ENCODE measurements at regions not wholly inside any gene's neighbourhood (a gene's known extent, or its start where the extent isn't known, plus 50 kb on each side); places are given as distances from the start of the nearest gene placed in this dataset.
"Not testable (repeated sequence)": the region's sequence is repeated elsewhere in the genome, so short reads cannot be mapped to it uniquely, and the experiment has no call there.

GRCh38 chr17:70375813-70376770, 206.8 kb downstream of the KCNJ2 start:
- DNase-seq, result no peak

- DNase-seq, result no peak
Measured at GRCh38 chr17:70377654-70378053, 208.3 kb downstream of the KCNJ2 start.

GRCh38 chr17:70378076-70378475, 208.7 kb downstream of the KCNJ2 start:
- DNase-seq, result no peak

- no peak for DNase-seq
Measured at GRCh38 chr17:70379945-70380344, 210.6 kb downstream of the KCNJ2 start.

GRCh38 chr17:70381916-70382315, 212.6 kb downstream of the KCNJ2 start:
- DNase-seq, result not testable (repeated sequence)

- DNase-seq, result no peak
Measured at GRCh38 chr17:70388326-70388725, 219.0 kb downstream of the KCNJ2 start.

- DNase-seq, result not testable (repeated sequence)
Measured at GRCh38 chr17:70389232-70389757, 220.0 kb downstream of the KCNJ2 start.

- no peak for DNase-seq
Measured at GRCh38 chr17:70390049-70390448, 220.7 kb downstream of the KCNJ2 start.

- no peak for DNase-seq
Measured at GRCh38 chr17:70394473-70395232, 225.3 kb downstream of the KCNJ2 start.

- DNase-seq, result no peak
Measured at GRCh38 chr17:70405492-70406220, 236.3 kb downstream of the KCNJ2 start.

- no peak for DNase-seq
Measured at GRCh38 chr17:70407506-70407905, 238.2 kb downstream of the KCNJ2 start.

- no peak for DNase-seq
Measured at GRCh38 chr17:70408768-70409167, 239.4 kb downstream of the KCNJ2 start.

- no peak for DNase-seq
Measured at GRCh38 chr17:70414300-70414699, 245.0 kb downstream of the KCNJ2 start.

- DNase-seq, result no peak
Measured at GRCh38 chr17:70420861-70421445, 251.6 kb downstream of the KCNJ2 start.

GRCh38 chr17:70422862-70423261, 253.5 kb downstream of the KCNJ2 start:
- no peak for DNase-seq

- no peak for DNase-seq
Measured at GRCh38 chr17:70423562-70423961, 254.2 kb downstream of the KCNJ2 start.

- DNase-seq, result no peak
Measured at GRCh38 chr17:70426752-70427151, 257.4 kb downstream of the KCNJ2 start.

- no peak for DNase-seq
Measured at GRCh38 chr17:70434536-70435490, 265.5 kb downstream of the KCNJ2 start.

- DNase-seq, result no peak
Measured at GRCh38 chr17:70437656-70438055, 268.3 kb downstream of the KCNJ2 start.

- no peak for DNase-seq
Measured at GRCh38 chr17:70446446-70446845, 277.1 kb downstream of the KCNJ2 start.

GRCh38 chr17:70447588-70447987, 278.3 kb downstream of the KCNJ2 start:
- no peak for DNase-seq
